Upper lobe of right lung (tissue), 1 donor: ENCODE measurements at regions not wholly inside any gene's neighbourhood (a gene's known extent, or its start where the extent isn't known, plus 50 kb on each side); places are given as distances from the start of the nearest gene placed in this dataset.

Source experiments
- ATAC-seq: fragments of 200-7000 bp; cut with Tn5 transposase; one replicate; pipeline ENCODE4 v1.9.1; 2020; ENCODE audit warnings: mild to moderate bottlenecking, moderate library complexity
- DNase-seq: peaks from one replicate; pipeline ENCODE4 v3.0.0-alpha.2; 2020
- H3K27ac ChIP-seq: fragments of 200-600 bp; one replicate; pipeline ENCODE4 v1.8.0; 2022
- H3K27me3 ChIP-seq: fragments of 200-600 bp; one replicate; pipeline ENCODE4 v1.8.0; 2022; ENCODE audit warnings: mild to moderate bottlenecking
- H3K36me3 ChIP-seq: fragments of 200-600 bp; one replicate; pipeline ENCODE4 v1.8.0; 2022
- H3K4me1 ChIP-seq: fragments of 200-600 bp; one replicate; pipeline ENCODE4 v1.8.0; 2022
- H3K4me3 ChIP-seq: fragments of 200-600 bp; one replicate; pipeline ENCODE4 v1.8.0; 2022; ENCODE audit warnings: mild to moderate bottlenecking
- H3K9me3 ChIP-seq: fragments of 200-600 bp; one replicate; pipeline ENCODE4 v1.8.0; 2022
- intact Hi-C: fragments of 100-400 bp; cut with DNase I; formaldehyde crosslinking; loops from one replicate; pipeline ENCODE4 v1.11.0; 2022
- TF ChIP-seq, protein P1 (sequence below): fragments of 200-600 bp; IDR thresholded peaks from one replicate; pipeline ENCODE4 v1.8.0; 2022; ENCODE audit warnings: antibody characterized with exemption
- donor health status: DM: no; HTN: yes; CAD: no; lungs with severe emphysema.

- Histone ChIP-seq H3K9me3 (no peaks in the 10 kb centered on the region), H3K27ac (peak overlapping the region; percentile 17), H3K4me3 (no peak overlapping the region), H3K27me3 (no peaks in the 10 kb centered on the region), H3K4me1 (peaks cover 4% of the 10 kb centered on the region), H3K36me3 (no peaks in the 10 kb centered on the region)
- TF ChIP-seq, protein P1, sequence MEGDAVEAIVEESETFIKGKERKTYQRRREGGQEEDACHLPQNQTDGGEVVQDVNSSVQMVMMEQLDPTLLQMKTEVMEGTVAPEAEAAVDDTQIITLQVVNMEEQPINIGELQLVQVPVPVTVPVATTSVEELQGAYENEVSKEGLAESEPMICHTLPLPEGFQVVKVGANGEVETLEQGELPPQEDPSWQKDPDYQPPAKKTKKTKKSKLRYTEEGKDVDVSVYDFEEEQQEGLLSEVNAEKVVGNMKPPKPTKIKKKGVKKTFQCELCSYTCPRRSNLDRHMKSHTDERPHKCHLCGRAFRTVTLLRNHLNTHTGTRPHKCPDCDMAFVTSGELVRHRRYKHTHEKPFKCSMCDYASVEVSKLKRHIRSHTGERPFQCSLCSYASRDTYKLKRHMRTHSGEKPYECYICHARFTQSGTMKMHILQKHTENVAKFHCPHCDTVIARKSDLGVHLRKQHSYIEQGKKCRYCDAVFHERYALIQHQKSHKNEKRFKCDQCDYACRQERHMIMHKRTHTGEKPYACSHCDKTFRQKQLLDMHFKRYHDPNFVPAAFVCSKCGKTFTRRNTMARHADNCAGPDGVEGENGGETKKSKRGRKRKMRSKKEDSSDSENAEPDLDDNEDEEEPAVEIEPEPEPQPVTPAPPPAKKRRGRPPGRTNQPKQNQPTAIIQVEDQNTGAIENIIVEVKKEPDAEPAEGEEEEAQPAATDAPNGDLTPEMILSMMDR, result no peak
- no peak for DNase-seq
- no peak for ATAC-seq
- intact Hi-C loops, result no loop called here
Observed at GRCh38 chr10:78507510-78508160, 474.0 kb downstream of the RPS24 start.

GRCh38 chr10:78508955-78509748, 475.5 kb downstream of the RPS24 start:
- H3K27ac ChIP-seq, result no peak overlapping the region
- H3K9me3 ChIP-seq, result no peaks in the 10 kb centered on the region
- no peak overlapping the region for H3K4me3 ChIP-seq
- ATAC-seq (no peak), DNase-seq (no peak)
- peaks cover 4% of the 10 kb centered on the region for H3K4me1 ChIP-seq
- TF ChIP-seq, protein P1, result no peak
- H3K36me3 ChIP-seq, result no peaks in the 10 kb centered on the region
- no peaks in the 10 kb centered on the region for H3K27me3 ChIP-seq
- intact Hi-C loops, result no loop called here

DNA sequence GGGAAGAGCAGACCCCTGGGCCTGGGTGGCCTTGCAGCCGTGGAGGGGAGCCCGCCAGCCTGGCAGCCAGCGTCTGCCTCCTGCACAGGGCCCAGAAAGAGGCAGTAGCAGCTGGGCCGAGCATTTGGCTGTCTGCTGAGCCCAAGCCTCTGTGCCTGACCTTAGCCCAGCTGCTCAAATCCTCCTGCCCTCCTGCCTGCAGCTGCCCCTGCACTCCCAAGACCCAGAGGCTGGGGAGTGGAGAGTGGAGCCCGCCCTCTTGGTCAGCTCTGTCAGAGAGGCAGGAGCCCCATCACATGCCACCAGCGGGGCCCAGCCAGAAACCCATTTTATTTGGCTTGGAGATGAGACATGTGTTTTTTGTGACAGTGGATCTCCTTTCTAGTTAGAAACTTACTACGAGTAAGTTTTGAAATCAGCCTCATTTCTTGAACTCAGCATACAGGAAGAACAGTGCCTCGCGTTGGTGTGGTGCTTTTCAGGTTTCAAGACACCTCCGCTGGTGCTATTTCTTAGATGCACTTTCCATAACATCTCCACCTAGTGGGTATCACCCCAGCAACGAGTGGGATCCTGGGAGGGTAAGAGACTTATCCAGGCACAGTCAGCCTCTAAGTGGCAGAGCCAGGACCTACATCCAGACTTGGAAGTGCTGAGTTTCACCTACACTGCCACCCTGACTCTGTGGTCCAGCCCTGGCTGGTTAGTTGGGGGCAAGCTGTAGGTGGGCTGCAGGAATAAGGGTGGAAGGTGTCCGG, 477.1 kb downstream of the RPS24 start:
- Histone ChIP-seq H3K36me3 (no peaks in the 10 kb centered on the region), H3K27me3 (no peaks in the 10 kb centered on the region), H3K4me1 (peaks cover 4% of the 10 kb centered on the region), H3K9me3 (no peaks in the 10 kb centered on the region), H3K27ac (peak overlapping the region; percentile 2), H3K4me3 (no peak overlapping the region)
- TF ChIP-seq, protein P1, result no peak
- ATAC-seq, result peak; percentile 64
- intact Hi-C loops, result no loop called here
- DNase-seq, result no peak

DNA sequence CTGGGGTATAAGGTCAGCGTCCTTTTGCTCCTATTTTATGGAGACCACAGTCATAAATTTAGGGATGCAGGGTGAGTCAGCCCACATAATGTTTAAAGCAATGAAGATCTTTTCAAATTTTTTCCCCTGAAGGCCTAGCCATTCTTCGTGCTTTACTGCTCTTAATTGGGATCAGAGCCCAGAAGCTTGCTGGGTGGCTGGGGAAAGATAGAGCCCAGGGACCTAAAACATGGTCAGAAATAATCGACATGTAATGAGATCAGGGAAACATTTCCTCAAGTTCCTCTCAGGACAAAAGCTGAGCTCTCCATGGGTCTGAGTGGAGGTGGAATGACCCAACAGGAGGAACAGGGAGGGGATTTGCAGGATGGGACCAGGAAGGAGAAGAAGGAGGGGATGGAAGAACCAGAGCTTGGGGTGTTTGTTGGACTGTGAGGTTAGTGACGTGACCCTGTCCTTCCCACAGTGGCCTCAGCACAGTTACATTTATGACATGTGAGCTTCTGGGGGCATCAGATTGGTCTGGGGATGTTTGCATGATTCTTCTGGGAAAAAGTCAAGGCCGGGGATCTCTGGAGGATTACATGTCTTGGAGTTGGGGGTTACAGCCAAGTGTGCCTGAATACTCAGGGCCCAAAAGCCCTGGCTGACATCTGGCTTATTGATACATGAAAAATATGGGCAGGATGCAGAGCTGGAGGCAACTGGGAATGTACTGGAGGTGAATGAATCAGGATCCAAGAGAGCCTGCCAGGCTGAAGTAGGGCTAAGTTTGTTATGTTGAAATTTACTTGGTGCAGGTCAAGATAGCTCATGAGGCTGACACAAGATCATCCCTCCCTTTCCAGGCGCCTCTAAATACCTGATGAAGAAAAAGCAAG, 477.9 kb downstream of the RPS24 start:
- DNase-seq (no peak), ATAC-seq (no peak)
- Histone ChIP-seq H3K4me3 (no peak overlapping the region), H3K9me3 (no peaks in the 10 kb centered on the region), H3K36me3 (no peaks in the 10 kb centered on the region), H3K27me3 (no peaks in the 10 kb centered on the region), H3K27ac (no peak overlapping the region), H3K4me1 (peaks cover 4% of the 10 kb centered on the region)
- intact Hi-C loops, result no loop called here
- TF ChIP-seq, protein P1, result no peak

DNA sequence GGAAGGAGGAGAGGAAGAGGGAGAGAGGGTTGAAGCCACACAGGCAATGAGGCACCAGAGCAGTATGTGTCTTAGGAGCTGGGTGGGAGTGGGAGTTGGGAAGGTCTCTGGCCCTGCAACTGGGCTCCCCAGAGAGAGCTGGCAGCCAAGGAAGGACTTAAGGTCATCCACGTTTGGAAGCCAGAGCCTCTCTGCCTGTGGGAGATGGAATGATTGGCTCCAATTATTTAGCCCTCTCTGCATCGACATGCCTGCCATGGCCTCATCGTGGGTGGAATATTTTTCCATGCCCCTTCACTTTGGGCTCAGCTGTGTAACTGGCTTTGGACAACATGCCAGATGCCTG, 478.5 kb downstream of the RPS24 start:
- intact Hi-C loops, result no loop called here
- no peak for DNase-seq
- no peaks in the 10 kb centered on the region for H3K36me3 ChIP-seq
- peaks cover 4% of the 10 kb centered on the region for H3K4me1 ChIP-seq
- no peak overlapping the region for H3K27ac ChIP-seq
- no peaks in the 10 kb centered on the region for H3K27me3 ChIP-seq
- H3K9me3 ChIP-seq, result no peaks in the 10 kb centered on the region
- TF ChIP-seq, protein P1, result no peak
- no peak overlapping the region for H3K4me3 ChIP-seq
- no peak for ATAC-seq
